CD4-positive, alpha-beta T cell treated with Interleukin-4 for 1 hour (primary cell): ENCODE measurements at regions not wholly inside any gene's neighbourhood (a gene's known extent, or its start where the extent isn't known, plus 50 kb on each side); places are given as distances from the start of the nearest gene placed in this dataset.

Source experiments
- DNase-seq, 2 donors: peaks; one replicate each; pipeline ENCODE4 v3.0.0-alpha.2; 2020 to 2022

DNA sequence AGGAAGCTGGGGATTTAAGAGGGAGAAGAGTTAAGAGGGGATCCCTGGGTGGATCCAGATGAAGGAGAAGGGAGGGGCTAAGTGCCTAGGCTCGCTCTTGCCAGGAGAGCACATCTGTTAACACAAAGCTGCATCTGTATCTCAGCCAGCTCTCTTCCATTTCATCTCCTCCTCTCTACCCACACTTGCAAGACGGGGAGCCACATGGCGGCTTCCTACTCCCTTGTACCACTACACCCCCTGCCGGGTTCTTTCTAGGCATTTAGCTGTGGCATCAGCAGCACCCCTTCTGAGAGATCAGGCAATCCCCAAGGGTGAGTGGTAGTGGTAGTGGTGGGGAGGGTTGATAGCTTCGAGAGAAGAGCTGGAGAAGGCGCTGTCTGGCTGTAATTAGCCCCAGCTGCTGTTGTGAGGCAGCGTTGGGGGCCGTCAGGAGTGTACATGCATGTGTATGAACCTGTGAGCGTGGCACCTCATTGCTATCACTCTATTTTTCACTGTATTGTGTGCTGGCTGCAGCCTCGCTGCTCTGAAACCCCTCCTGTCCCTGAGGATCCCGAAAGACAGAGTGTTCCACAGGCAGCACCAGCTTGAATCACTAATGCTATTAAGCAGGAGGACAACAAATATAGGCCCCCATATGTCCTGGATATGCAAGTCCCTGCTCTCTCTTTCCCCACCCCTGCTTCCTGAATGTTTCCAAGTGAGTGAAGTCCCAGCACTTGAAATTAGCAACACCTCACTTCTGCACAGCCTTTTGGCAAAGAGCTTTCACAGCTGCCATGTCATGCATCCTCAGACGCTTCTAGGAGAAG is 73.7 kb downstream of the RTL9 start:
- DNase-seq, result no peak

GRCh38 chrX:110432906-110433215 is 74.2 kb downstream of the RTL9 start:
- DNase-seq, result no peak

GRCh38 chrX:110435196-110435595 is 76.5 kb downstream of the RTL9 start:
- no peak for DNase-seq

GRCh38 chrX:110436523-110436922 is 77.9 kb downstream of the RTL9 start:
- no peak for DNase-seq

GRCh38 chrX:110437686-110438085 is 79.0 kb downstream of the RTL9 start:
- DNase-seq, result no peak

- DNase-seq, result no peak
Observed at GRCh38 chrX:110440016-110440805, 81.6 kb downstream of the RTL9 start.

DNA sequence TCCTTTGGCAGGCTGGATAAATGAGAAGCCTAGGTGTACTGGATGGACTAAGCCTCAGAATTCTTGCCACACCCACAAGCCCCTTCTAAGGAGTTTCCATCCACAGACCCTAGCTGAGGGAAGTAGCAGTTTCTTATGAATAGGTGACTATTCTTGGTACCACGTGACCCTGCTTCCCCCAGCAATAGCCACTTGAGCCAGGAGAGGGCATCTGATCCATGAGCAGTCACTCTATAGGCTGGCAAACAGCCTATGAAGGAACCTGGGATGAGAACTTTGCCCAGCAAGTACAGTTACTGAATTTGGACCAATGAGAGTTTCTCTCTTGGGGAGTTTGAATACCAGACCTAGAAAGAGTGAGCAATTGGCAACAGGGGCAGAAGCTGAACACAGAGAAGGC is 84.0 kb downstream of the RTL9 start:
- peak in 1 of 2 donors; percentile 19 for DNase-seq

DNA sequence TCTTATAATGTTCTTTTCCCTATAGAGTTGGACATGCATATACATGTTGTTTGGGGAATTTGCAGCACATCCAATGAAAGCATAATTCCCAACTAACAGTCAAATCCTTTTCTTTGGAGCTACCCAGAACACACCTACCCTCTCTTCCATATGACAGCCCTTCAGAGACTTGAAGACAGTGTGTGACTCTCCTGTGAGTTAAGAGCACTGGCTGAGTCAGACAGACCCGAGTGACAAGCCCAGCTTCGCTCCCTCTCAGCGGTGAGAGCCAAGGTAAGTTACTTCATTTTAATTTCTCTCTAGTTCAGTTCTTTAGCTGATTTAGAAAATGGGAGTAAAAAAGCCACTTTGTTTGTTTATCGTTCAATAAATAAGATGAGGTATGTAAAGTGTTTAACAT is 86.3 kb downstream of the RTL9 start:
- DNase-seq, result no peak

DNA sequence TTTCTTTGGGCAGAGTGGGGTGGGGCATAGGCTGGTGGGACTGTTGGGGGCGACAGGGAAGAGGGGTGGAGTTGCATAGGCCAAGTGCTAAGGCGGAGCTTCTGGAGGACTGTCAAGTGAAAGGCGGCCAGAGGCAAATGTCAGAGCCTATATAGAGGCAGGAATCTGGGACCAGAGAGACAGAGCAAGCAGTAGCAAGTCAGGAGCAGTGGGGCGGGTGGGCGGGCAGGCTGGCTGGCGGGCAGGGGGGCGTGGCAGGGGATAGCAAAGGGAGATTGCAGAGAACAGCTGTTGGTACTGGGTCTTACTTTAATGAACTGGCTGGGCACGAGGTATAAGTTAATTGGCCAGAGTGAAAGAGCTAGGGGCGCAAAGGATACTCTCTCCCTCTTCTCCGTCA is 89.8 kb downstream of the RTL9 start:
- DNase-seq, result no peak

DNA sequence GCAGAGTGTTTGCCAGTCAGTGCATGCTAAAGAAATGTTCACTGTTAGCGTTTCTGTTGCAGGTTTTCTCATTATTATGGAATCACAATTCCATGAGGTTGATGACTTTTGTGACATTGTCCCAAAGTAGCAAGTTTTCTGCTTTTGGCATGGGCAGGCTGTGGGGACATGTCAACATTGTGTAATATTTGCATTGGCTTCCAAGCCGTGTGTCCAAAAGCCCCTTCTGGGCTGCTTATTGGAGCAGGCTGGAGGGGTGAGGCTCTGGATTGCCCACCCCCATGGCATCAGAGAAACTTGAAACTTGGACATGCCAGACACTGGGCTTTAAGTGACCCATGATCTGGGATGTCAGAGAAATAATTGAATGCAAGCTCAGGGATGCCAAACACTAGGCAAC is 90.7 kb downstream of the RTL9 start:
- DNase-seq, result no peak

GRCh38 chrX:110450050-110450449 is 91.4 kb downstream of the RTL9 start:
- peak; percentile 44 to 45 for DNase-seq

GRCh38 chrX:110454336-110454735 is 95.7 kb downstream of the RTL9 start:
- no peak for DNase-seq

DNA sequence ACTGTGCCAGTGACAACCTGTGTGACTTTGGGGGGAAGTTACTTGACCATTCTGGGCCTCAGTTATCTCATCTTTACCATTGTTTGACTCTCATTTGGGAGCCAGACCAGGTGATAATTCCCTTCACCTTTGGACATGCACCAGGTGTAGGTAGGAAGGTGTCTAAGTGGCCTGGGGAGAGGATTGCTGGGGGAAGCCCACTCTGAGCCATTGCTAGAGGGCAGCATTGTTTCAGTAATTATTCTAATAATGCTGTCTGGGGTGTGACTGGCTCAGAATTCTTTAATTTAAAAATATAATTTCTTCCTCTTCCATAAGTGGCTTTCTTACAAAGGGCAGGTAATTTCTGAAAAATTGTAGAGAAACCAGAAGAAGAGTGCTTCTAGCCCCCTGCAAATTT is 104.3 kb downstream of the RTL9 start:
- DNase-seq, result no peak

- DNase-seq, result no peak
Observed at GRCh38 chrX:110466790-110467189, 108.1 kb downstream of the RTL9 start.

DNA sequence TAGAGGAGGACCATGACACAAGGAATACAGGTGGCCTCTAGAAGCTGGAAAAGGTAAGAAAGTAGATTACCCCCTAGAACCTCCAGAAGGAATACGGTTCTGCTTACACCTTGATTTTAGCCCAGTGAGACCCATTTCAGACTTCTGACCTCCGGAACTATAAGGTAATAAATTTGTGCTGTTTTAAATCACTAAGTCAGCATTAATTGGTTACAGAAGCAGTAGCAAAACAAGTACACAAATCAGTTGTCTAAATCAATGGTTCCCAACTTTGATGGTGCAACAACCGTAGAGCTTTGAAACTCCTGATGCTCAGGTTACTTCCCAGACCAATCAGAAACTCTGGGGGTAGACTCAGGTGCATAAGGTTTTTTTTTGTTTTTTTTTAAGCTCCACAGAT is 113.6 kb downstream of the RTL9 start:
- DNase-seq, result no peak

DNA sequence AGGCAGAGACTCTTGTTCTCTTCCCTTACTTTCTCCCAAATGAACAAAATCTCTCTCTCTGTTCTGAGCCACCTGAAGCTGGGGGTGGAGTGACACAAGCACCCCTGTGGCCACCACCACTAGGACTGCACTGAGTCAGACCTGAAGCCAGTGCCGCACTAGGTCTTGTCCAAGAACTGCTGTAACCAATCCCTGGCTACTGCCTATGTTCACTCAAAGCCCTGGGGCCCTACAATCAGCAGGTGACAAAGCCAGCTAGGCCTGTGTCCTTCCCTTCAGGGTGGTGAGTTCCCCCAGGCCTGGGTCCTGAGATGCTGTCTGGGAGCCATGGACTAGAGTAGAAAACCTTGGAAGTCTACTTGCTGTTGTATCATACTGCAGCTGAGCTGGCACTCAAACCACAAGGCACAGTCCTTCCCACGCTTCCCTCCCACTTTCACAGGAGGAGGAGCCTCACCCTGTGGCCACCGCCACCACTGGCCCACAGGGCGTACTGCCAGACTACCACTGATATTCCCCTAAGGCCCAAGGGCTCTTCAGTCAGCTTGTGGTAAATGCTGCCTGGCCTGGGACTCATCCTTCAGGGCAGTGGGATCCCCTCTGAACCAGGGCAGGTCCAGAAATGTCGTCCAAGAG is 119.1 kb downstream of the RTL9 start:
- no peak for DNase-seq

- DNase-seq, result no peak
Observed at GRCh38 chrX:110491846-110492620, 133.4 kb downstream of the RTL9 start.

- no peak for DNase-seq
Observed at GRCh38 chrX:110504947-110505346, 146.3 kb downstream of the RTL9 start.

- no peak for DNase-seq
Observed at GRCh38 chrX:110509755-110510532, 151.3 kb downstream of the RTL9 start.

GRCh38 chrX:110511238-110511637 is 152.6 kb downstream of the RTL9 start:
- no peak for DNase-seq

DNA sequence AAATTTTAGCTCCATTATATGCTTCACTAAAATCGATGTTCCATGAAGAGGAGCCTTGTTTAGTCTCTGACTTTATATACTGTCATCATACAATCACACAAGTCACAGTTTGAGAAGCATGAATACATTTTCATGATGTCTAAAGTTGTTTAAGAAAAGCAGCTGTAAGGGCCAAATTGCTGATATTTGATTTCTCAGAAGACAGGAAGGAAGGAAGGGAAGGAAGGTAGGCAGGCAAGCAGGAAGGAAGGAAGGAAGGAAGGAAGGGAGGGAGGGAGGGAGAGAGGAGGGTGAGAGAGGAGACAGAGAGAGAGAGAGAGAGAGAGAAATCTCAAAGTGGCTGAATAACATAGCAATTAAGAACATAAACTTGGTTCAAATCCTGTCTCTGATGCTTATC is 153.7 kb downstream of the RTL9 start:
- DNase-seq, result no peak

DNA sequence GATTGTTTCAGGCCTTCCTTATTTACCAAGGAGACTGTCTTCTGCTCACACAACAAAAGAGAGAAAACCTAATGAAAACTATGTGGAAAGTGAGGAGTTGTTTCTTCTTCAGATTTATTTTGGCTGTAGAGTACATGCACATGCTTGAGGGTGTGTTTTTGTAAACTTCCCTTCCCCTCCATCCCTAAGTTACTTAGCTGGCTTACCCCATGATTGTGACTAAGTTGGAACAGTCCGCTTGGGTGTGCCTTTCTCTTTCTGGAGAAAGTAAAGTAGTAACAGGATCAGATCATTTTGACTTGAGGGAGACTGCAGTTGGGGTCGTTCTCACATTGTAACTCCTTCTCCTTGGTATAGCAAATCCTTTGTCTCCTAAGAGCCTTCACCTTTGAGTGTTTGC is 155.9 kb downstream of the RTL9 start:
- DNase-seq, result no peak
